HEK293T (cell line): ENCODE measurements at regions not wholly inside any gene's neighbourhood (a gene's known extent, or its start where the extent isn't known, plus 50 kb on each side); places are given as distances from the start of the nearest gene placed in this dataset.
"Not testable (repeated sequence)": the region's sequence is repeated elsewhere in the genome, so short reads cannot be mapped to it uniquely, and the experiment has no call there.

ENCODE experiments used
- BHLHE40 ChIP-seq: fragments of 450-650 bp; IDR thresholded peaks from 2 replicates; pipeline ENCODE4 v1.6.1; 2016; ENCODE audit warnings: mild to moderate bottlenecking, moderate library complexity, borderline replicate concordance
- CTBP1 ChIP-seq: fragments of 450-650 bp; IDR thresholded peaks from 2 replicates; pipeline ENCODE4 v1.6.1; 2016; ENCODE audit warnings: borderline replicate concordance
- ELF4 ChIP-seq: fragments of 450-650 bp; IDR thresholded peaks from 2 replicates; pipeline ENCODE4 v1.6.1; 2017; ENCODE audit warnings: antibody characterized with exemption
- FOXK2 ChIP-seq: fragments of 450-650 bp; IDR thresholded peaks from 2 replicates; pipeline ENCODE4 v1.6.1; 2016; ENCODE audit warnings: mild to moderate bottlenecking
- FOXM1 ChIP-seq: fragments of 450-650 bp; IDR thresholded peaks from 2 replicates; pipeline ENCODE4 v1.6.1; 2017; ENCODE audit warnings: mild to moderate bottlenecking, borderline replicate concordance
- L3MBTL2 ChIP-seq: fragments of 450-650 bp; conservative IDR thresholded peaks from 2 replicates; pipeline ENCODE4 v1.6.1; 2016; ENCODE audit warnings: mild to moderate bottlenecking
- LEF1 ChIP-seq: fragments of 450-650 bp; IDR thresholded peaks from 2 replicates; pipeline ENCODE4 v1.6.1; 2017; ENCODE audit warnings: mild to moderate bottlenecking, borderline replicate concordance
- SP1 ChIP-seq: fragments of 450-650 bp; IDR thresholded peaks from 2 replicates; pipeline ENCODE4 v1.6.1; 2017
- TARDBP ChIP-seq: fragments of 450-650 bp; IDR thresholded peaks from 2 replicates; pipeline ENCODE4 v1.6.1; 2016
- ZNF384 ChIP-seq: fragments of 450-650 bp; IDR thresholded peaks from 2 replicates; pipeline ENCODE4 v1.6.1; 2016

- not testable (repeated sequence) for TF ChIP-seq FOXK2, ZNF384, L3MBTL2, ELF4, FOXM1, CTBP1, BHLHE40, TARDBP, SP1, LEF1
Measured at GRCh38 chr16:21521390-21522143, 77.8 kb upstream of the METTL9 start.
